ENCODE measurements at regions not wholly inside any gene's neighbourhood (a gene's known extent, or its start where the extent isn't known, plus 50 kb on each side); places are given as distances from the start of the nearest gene placed in this dataset.

- TF ChIP-seq CTCF (IDR thresholded peaks at IDR 0.05): no peak
- no peak for TF ChIP-seq POLR2A (IDR thresholded peaks at IDR 0.05; ENCODE audit: low read depth)
- no peak for TF ChIP-seq POLR2AphosphoS5 (IDR thresholded peaks at IDR 0.05)
- TF ChIP-seq EP300 (IDR thresholded peaks at IDR 0.05): no peak
- no peak overlapping the region for H3K27ac ChIP-seq (replicated peaks in 1 of 4)
- no peak for DNase-seq (ENCODE audit: extremely low spot score)
- peaks cover 0 to 6% (median 2%) of the 10 kb centered on the region in 4 donors for H3K4me1 ChIP-seq
- 63% methylated on average over 6 of the region's 6 CpGs for WGBS
- H3K36me3 ChIP-seq: no peaks in the 10 kb centered on the region
- intact Hi-C loops (cut with DNase I): no loop called here
- no peaks in the 10 kb centered on the region for H3K27me3 ChIP-seq
- no peak overlapping the region for H3K4me3 ChIP-seq
- peaks cover 0 to 6% (median 2%) of the 10 kb centered on the region in 4 donors for H3K9me3 ChIP-seq
These were observed 493.3 kb downstream of the LMO7 start for GRCh38 chr13:76129305-76130000.

- no peak for DNase-seq (ENCODE audit: extremely low spot score)
- no peaks in the 10 kb centered on the region for H3K36me3 ChIP-seq
- H3K27ac ChIP-seq (replicated peaks in 1 of 4): no peak overlapping the region
- peaks cover 0 to 6% (median 2%) of the 10 kb centered on the region in 4 donors for H3K4me1 ChIP-seq
- no peak overlapping the region for H3K4me3 ChIP-seq
- H3K27me3 ChIP-seq: no peaks in the 10 kb centered on the region
- intact Hi-C loops (cut with DNase I): no loop called here
- no peak for TF ChIP-seq EP300 (IDR thresholded peaks at IDR 0.05)
- no peak for TF ChIP-seq POLR2A (IDR thresholded peaks at IDR 0.05; ENCODE audit: low read depth)
- no peak for TF ChIP-seq POLR2AphosphoS5 (IDR thresholded peaks at IDR 0.05)
- TF ChIP-seq CTCF (IDR thresholded peaks at IDR 0.05): no peak
- peaks cover 0 to 21% (median 18%) of the 10 kb centered on the region in 4 donors for H3K9me3 ChIP-seq
These were observed 491.8 kb downstream of the LMO7 start for GRCh38 chr13:76127922-76128321.

GRCh38 chr13:76123548-76123947, 487.4 kb downstream of the LMO7 start:
- DNase-seq (ENCODE audit: extremely low spot score): no peak
- Histone ChIP-seq H3K4me3 (no peak overlapping the region), H3K9me3 (peaks cover 0 to 31% (median 21%) of the 10 kb centered on the region in 4 donors), H3K4me1 (no peaks in the 10 kb centered on the region), H3K27me3 (no peaks in the 10 kb centered on the region), H3K27ac (replicated peaks in 1 of 4) (no peak overlapping the region), H3K36me3 (no peaks in the 10 kb centered on the region)
- intact Hi-C loops (cut with DNase I): no loop called here
- TF ChIP-seq POLR2A (IDR thresholded peaks at IDR 0.05; ENCODE audit: low read depth): no peak
- TF ChIP-seq CTCF (IDR thresholded peaks at IDR 0.05): no peak
- no peak for TF ChIP-seq POLR2AphosphoS5 (IDR thresholded peaks at IDR 0.05)
- no peak for TF ChIP-seq EP300 (IDR thresholded peaks at IDR 0.05)

GRCh38 chr13:76116751-76117360, 480.7 kb downstream of the LMO7 start:
- H3K27me3 ChIP-seq: no peaks in the 10 kb centered on the region
- TF ChIP-seq CTCF (IDR thresholded peaks at IDR 0.05) (no peak), EP300 (IDR thresholded peaks at IDR 0.05) (no peak), POLR2AphosphoS5 (IDR thresholded peaks at IDR 0.05) (no peak), POLR2A (IDR thresholded peaks at IDR 0.05; ENCODE audit: low read depth) (no peak)
- no peaks in the 10 kb centered on the region for H3K4me1 ChIP-seq
- no peaks in the 10 kb centered on the region for H3K36me3 ChIP-seq
- no peak for DNase-seq (ENCODE audit: extremely low spot score)
- 67% methylated on average over 2 of the region's 2 CpGs for WGBS
- H3K27ac ChIP-seq (replicated peaks in 1 of 4): no peak overlapping the region
- peaks cover 0 to 4% (median 0%) of the 10 kb centered on the region in 4 donors for H3K9me3 ChIP-seq
- intact Hi-C loops (cut with DNase I): no loop called here
- no peak overlapping the region for H3K4me3 ChIP-seq
